Right lobe of liver (tissue), 4 donors: ENCODE measurements at regions not wholly inside any gene's neighbourhood (a gene's known extent, or its start where the extent isn't known, plus 50 kb on each side); places are given as distances from the start of the nearest gene placed in this dataset.

Experiments
- POLR2A ChIP-seq: fragments of 450-650 bp; IDR thresholded peaks from one replicate; pipeline ENCODE4 v1.6.1; 2017; ENCODE audit warnings: antibody characterized with exemption, mild to moderate bottlenecking
- TF ChIP-seq, protein P1 (sequence below), 4 donors: fragments of 200-600 bp in 3 of 4; fragments of 450-650 bp in 1 of 4; IDR thresholded peaks; one replicate each; pipeline versions ENCODE4 v1.5.1 to v1.8.0; 2016 to 2022; ENCODE audit warnings: antibody characterized with exemption in 4 of 4, mild to moderate bottlenecking in 2 of 4
- donor health status: DM: no; HTN: no; CAD: no.
- donor health status: DM: no; HTN: no; CAD: no.
- donor health status: DM: no; HTN: yes; CAD: no.

DNA sequence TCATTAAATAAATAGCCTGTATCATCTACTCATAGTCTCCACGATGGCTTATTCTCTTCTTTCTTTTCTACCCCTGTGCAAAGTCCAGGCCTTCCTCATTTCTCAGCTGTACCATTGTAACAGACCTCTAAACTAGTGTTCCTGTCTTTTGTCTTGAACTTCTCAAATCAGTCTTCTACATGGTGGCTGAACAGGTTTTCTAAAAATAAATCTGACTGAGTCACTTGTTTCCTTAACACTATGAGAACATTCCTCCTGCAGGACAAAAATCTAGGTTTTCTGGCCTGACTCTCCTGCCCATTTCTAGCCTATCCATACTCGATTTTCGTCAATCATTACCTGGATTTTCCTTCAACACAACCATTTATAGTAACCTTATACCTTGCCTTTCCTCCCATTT is 1080.8 kb upstream of the TENM4 start:
- TF ChIP-seq, protein P1, sequence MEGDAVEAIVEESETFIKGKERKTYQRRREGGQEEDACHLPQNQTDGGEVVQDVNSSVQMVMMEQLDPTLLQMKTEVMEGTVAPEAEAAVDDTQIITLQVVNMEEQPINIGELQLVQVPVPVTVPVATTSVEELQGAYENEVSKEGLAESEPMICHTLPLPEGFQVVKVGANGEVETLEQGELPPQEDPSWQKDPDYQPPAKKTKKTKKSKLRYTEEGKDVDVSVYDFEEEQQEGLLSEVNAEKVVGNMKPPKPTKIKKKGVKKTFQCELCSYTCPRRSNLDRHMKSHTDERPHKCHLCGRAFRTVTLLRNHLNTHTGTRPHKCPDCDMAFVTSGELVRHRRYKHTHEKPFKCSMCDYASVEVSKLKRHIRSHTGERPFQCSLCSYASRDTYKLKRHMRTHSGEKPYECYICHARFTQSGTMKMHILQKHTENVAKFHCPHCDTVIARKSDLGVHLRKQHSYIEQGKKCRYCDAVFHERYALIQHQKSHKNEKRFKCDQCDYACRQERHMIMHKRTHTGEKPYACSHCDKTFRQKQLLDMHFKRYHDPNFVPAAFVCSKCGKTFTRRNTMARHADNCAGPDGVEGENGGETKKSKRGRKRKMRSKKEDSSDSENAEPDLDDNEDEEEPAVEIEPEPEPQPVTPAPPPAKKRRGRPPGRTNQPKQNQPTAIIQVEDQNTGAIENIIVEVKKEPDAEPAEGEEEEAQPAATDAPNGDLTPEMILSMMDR (IDR thresholded peaks at IDR 0.05): no peak
- no peak for TF ChIP-seq POLR2A
